MM.1S (cell line): ENCODE measurements at regions not wholly inside any gene's neighbourhood (a gene's known extent, or its start where the extent isn't known, plus 50 kb on each side); places are given as distances from the start of the nearest gene placed in this dataset.

Experiments used
- DNase-seq: peaks from one replicate; pipeline ENCODE4 v3.0.0-alpha.2; 2015
- H2AFZ ChIP-seq: fragments of 300-600 bp; sonication (generic); 2 replicates; pipeline ENCODE4 v1.6.0; 2016; ENCODE audit warnings: antibody characterized with exemption, low read length
- H3F3A ChIP-seq: fragments of 300-600 bp; sonication (generic); 2 replicates; pipeline ENCODE4 v1.6.1; 2016; ENCODE audit warnings: mild to moderate bottlenecking, antibody characterized with exemption, low read length, moderate library complexity, mixed read lengths; ENCODE audit not compliant: insufficient read depth
- H3K27ac ChIP-seq: fragments of 300-600 bp; sonication (generic); 2 replicates; pipeline ENCODE4 v1.5.1; 2016; ENCODE audit warnings: mild to moderate bottlenecking, low read length
- H3K27me3 ChIP-seq: fragments of 300-600 bp; sonication (generic); replicated peaks from 2 replicates; pipeline ENCODE4 v1.6.0; 2016; ENCODE audit warnings: low read length; ENCODE audit not compliant: insufficient read depth
- H3K36me3 ChIP-seq: fragments of 300-600 bp; sonication (generic); replicated peaks from 2 replicates; pipeline ENCODE4 v1.6.1; 2016; ENCODE audit warnings: mild to moderate bottlenecking, low read length, mixed read lengths; ENCODE audit not compliant: insufficient read depth
- H3K4me1 ChIP-seq: fragments of 300-600 bp; sonication (generic); 2 replicates; pipeline ENCODE4 v1.6.1; 2016; ENCODE audit warnings: low read length, mixed read lengths
- H3K4me2 ChIP-seq: fragments of 300-600 bp; sonication (generic); 2 replicates; pipeline ENCODE4 v1.6.0; 2016; ENCODE audit warnings: low read depth, low read length
- H3K4me3 ChIP-seq: fragments of 300-600 bp; sonication (generic); 2 replicates; pipeline ENCODE4 v1.5.1; 2016; ENCODE audit warnings: low read length, mixed read lengths
- H3K79me2 ChIP-seq: fragments of 300-600 bp; sonication (generic); 2 replicates; pipeline ENCODE4 v1.6.1; 2016; ENCODE audit warnings: mixed run types, low read length, mixed read lengths
- H3K9ac ChIP-seq: fragments of 300-600 bp; sonication (generic); 2 replicates; pipeline ENCODE4 v1.6.1; 2016; ENCODE audit warnings: low read length, mixed read lengths
- H3K9me2 ChIP-seq: fragments of 300-600 bp; sonication (generic); replicated peaks from 2 replicates; pipeline ENCODE4 v1.6.1; 2016; ENCODE audit warnings: mild to moderate bottlenecking, low read length, mixed read lengths; ENCODE audit not compliant: insufficient read depth
- H3K9me3 ChIP-seq: fragments of 300-600 bp; sonication (generic); replicated peaks from 2 replicates; pipeline ENCODE4 v1.6.1; 2016; ENCODE audit warnings: mild to moderate bottlenecking, low read length, mixed read lengths; ENCODE audit not compliant: insufficient read depth
- H4K20me1 ChIP-seq: fragments of 300-600 bp; sonication (generic); 2 replicates; pipeline ENCODE4 v1.6.1; 2016; ENCODE audit warnings: mild to moderate bottlenecking, low read length, moderate library complexity, mixed read lengths; ENCODE audit not compliant: insufficient read depth
- EZH2 ChIP-seq: fragments of 300-600 bp; sonication (generic); optimal IDR thresholded peaks from 2 replicates; pipeline ENCODE3; 2017; ENCODE audit warnings: low read depth, mild to moderate bottlenecking, antibody characterized with exemption, low read length, mixed read lengths
- EZH2phosphoT487 ChIP-seq: fragments of 300-600 bp; sonication (generic); IDR thresholded peaks from 2 replicates; pipeline ENCODE4 v1.6.1; 2018; ENCODE audit warnings: antibody characterized with exemption, low read length
- TF ChIP-seq, protein P1 (sequence below): fragments of 300-600 bp; sonication (generic); IDR thresholded peaks from 2 replicates; pipeline ENCODE4 v1.5.1; 2016; ENCODE audit warnings: antibody characterized with exemption, low read length, mixed read lengths

DNA sequence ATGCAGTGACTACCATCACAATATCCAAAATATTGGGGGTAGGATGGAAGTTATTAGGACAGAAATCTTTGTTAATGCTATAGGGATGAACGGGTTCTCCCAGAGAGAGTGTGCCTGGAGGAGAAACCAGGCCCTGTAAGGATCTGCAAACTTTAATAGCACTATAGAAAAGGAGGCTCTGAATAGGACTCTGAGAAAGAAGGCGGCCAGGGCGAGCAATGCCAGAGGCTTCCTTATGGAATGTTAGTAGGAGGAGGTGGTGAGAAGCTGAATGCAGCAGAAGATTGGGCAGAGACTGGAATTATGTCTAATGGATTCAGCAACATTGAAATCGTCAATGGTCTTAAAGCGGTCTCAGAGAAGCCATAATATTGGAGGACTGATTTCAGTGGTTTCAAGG is 84.6 kb upstream of the SYNDIG1 start:
- Histone ChIP-seq H3K79me2 (no peaks in the 10 kb centered on the region), H3K4me1 (peaks cover 8% of the 10 kb centered on the region), H3K27me3 (no peaks in the 10 kb centered on the region), H3F3A (no peaks in the 10 kb centered on the region), H3K27ac (no peak overlapping the region), H4K20me1 (no peaks in the 10 kb centered on the region), H3K36me3 (no peaks in the 10 kb centered on the region), H3K4me2 (no peak overlapping the region), H3K9ac (no peak overlapping the region), H2AFZ (no peak overlapping the region), H3K9me2 (no peaks in the 10 kb centered on the region), H3K9me3 (no peaks in the 10 kb centered on the region), H3K4me3 (no peak overlapping the region)
- TF ChIP-seq EZH2phosphoT487, result no peak
- TF ChIP-seq EZH2, result no peak
- TF ChIP-seq, protein P1, sequence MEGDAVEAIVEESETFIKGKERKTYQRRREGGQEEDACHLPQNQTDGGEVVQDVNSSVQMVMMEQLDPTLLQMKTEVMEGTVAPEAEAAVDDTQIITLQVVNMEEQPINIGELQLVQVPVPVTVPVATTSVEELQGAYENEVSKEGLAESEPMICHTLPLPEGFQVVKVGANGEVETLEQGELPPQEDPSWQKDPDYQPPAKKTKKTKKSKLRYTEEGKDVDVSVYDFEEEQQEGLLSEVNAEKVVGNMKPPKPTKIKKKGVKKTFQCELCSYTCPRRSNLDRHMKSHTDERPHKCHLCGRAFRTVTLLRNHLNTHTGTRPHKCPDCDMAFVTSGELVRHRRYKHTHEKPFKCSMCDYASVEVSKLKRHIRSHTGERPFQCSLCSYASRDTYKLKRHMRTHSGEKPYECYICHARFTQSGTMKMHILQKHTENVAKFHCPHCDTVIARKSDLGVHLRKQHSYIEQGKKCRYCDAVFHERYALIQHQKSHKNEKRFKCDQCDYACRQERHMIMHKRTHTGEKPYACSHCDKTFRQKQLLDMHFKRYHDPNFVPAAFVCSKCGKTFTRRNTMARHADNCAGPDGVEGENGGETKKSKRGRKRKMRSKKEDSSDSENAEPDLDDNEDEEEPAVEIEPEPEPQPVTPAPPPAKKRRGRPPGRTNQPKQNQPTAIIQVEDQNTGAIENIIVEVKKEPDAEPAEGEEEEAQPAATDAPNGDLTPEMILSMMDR, result no peak
- no peak for DNase-seq

DNA sequence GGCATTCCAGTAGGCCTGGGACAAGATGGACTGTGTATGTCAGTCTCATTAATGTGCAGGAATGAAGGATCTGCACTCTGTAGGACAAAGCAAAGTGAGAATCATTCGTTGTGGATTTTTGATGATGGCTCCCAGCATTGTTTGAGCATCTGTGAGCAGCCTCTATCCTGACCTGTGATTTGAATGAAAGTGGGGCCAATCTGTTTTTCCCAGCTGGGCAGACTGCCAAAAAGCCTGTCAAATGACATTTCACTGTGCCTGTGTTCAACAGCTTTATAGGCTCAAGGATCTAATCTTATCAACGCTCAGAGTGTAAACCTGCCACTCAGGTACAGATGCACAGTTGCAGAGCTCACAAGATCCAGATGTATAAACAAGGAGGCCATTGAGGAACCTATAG is 86.7 kb upstream of the SYNDIG1 start:
- Histone ChIP-seq H3K9me2 (no peaks in the 10 kb centered on the region), H3K27me3 (no peaks in the 10 kb centered on the region), H3K36me3 (no peaks in the 10 kb centered on the region), H3K4me1 (peaks cover 8% of the 10 kb centered on the region), H4K20me1 (no peaks in the 10 kb centered on the region), H3K4me3 (no peak overlapping the region), H3K9me3 (no peaks in the 10 kb centered on the region), H3K79me2 (no peaks in the 10 kb centered on the region), H3F3A (no peaks in the 10 kb centered on the region), H2AFZ (no peak overlapping the region), H3K27ac (no peak overlapping the region), H3K4me2 (no peak overlapping the region), H3K9ac (no peak overlapping the region)
- no peak for TF ChIP-seq EZH2phosphoT487
- no peak for TF ChIP-seq EZH2
- TF ChIP-seq, protein P1, result no peak
- DNase-seq, result no peak

DNA sequence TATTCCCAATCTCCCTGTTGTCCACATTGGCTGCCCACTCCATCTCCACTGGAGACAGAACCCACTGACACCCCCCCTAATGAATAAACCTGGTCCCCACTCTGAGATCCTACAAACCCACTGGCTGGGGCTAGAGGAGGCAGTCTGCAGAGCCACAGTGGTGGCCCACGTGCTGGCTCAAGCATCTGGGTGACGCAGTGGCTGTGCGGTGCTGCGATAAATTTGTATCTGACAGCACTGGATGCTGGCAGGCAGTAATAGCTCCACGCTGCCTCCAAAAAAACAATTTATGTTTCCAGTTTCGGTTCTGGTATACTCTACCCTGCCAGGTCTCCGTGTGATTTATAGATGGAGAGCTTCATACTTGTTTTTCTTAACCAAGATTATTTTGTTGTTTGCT is 87.1 kb upstream of the SYNDIG1 start:
- Histone ChIP-seq H3K79me2 (no peaks in the 10 kb centered on the region), H3K9ac (no peak overlapping the region), H3F3A (no peaks in the 10 kb centered on the region), H3K4me2 (no peak overlapping the region), H3K27me3 (no peaks in the 10 kb centered on the region), H3K4me1 (peaks cover 8% of the 10 kb centered on the region), H4K20me1 (no peaks in the 10 kb centered on the region), H3K4me3 (no peak overlapping the region), H3K9me3 (no peaks in the 10 kb centered on the region), H2AFZ (no peak overlapping the region), H3K27ac (no peak overlapping the region), H3K9me2 (no peaks in the 10 kb centered on the region), H3K36me3 (no peaks in the 10 kb centered on the region)
- DNase-seq, result no peak
- TF ChIP-seq, protein P1, result no peak
- no peak for TF ChIP-seq EZH2
- TF ChIP-seq EZH2phosphoT487, result no peak
